ENCODE measurements at regions not wholly inside any gene's neighbourhood (a gene's known extent, or its start where the extent isn't known, plus 50 kb on each side); places are given as distances from the start of the nearest gene placed in this dataset.

- no peak for DNase-seq
These were observed 67.0 kb upstream of the TMLHE start for GRCh38 chrX:155679715-155680114.

GRCh38 chrX:155673338-155673737 lies 60.6 kb upstream of the TMLHE start:
- DNase-seq, result no peak

GRCh38 chrX:155666741-155667140 lies 54.0 kb upstream of the TMLHE start:
- no peak for DNase-seq
